NCI-H1417 treated with DMSO at 0.1 percent for 48 hours (cell line): ENCODE measurements at regions not wholly inside any gene's neighbourhood (a gene's known extent, or its start where the extent isn't known, plus 50 kb on each side); places are given as distances from the start of the nearest gene placed in this dataset.
A peak's percentile ranks its signal among the peaks of the same experiment; 100 is the strongest.
"Not testable (repeated sequence)": the region's sequence is repeated elsewhere in the genome, so short reads cannot be mapped to it uniquely, and the experiment has no call there.

ENCODE experiments used
- DNase-seq: peaks from one replicate; lab custom pipeline; 2025; lab: John Stamatoyannopoulos, UW

GRCh38 chr4:104896660-104897645, 249.7 kb upstream of the TET2 start:
- no peak for DNase-seq

- no peak for DNase-seq
These were observed 246.8 kb upstream of the TET2 start for GRCh38 chr4:104899863-104900262.

- no peak for DNase-seq
These were observed 245.2 kb upstream of the TET2 start for GRCh38 chr4:104901438-104901837.

GRCh38 chr4:104901961-104902605, 244.6 kb upstream of the TET2 start:
- DNase-seq, result no peak

- DNase-seq, result no peak
These were observed 241.6 kb upstream of the TET2 start for GRCh38 chr4:104905065-104905464.

- peak; percentile 11 for DNase-seq
These were observed 241.1 kb upstream of the TET2 start for GRCh38 chr4:104905546-104905945.

- DNase-seq, result no peak
These were observed 240.4 kb upstream of the TET2 start for GRCh38 chr4:104906276-104906675.

- DNase-seq, result no peak
These were observed 239.5 kb upstream of the TET2 start for GRCh38 chr4:104907074-104907649.

GRCh38 chr4:104907991-104908390, 238.7 kb upstream of the TET2 start:
- DNase-seq, result no peak

- DNase-seq, result no peak
These were observed 237.3 kb upstream of the TET2 start for GRCh38 chr4:104909376-104909775.

- no peak for DNase-seq
These were observed 234.2 kb upstream of the TET2 start for GRCh38 chr4:104912518-104912917.

- DNase-seq, result no peak
These were observed 231.3 kb upstream of the TET2 start for GRCh38 chr4:104915373-104915772.

GRCh38 chr4:104915864-104916263, 230.8 kb upstream of the TET2 start:
- DNase-seq, result no peak

GRCh38 chr4:104919406-104919805, 227.3 kb upstream of the TET2 start:
- DNase-seq, result no peak

- no peak for DNase-seq
These were observed 216.4 kb upstream of the TET2 start for GRCh38 chr4:104930298-104930697.

- not testable (repeated sequence) for DNase-seq
These were observed 215.6 kb upstream of the TET2 start for GRCh38 chr4:104930745-104931736.

- no peak for DNase-seq
These were observed 208.1 kb upstream of the TET2 start for GRCh38 chr4:104938624-104939023.

GRCh38 chr4:104940927-104941326, 205.7 kb upstream of the TET2 start:
- DNase-seq, result no peak

- no peak for DNase-seq
These were observed 205.0 kb upstream of the TET2 start for GRCh38 chr4:104941661-104942062.

- DNase-seq, result no peak
These were observed 203.5 kb upstream of the TET2 start for GRCh38 chr4:104942990-104943743.

GRCh38 chr4:104944596-104944995, 202.1 kb upstream of the TET2 start:
- no peak for DNase-seq
